GM18511 (cell line): ENCODE measurements at regions not wholly inside any gene's neighbourhood (a gene's known extent, or its start where the extent isn't known, plus 50 kb on each side); places are given as distances from the start of the nearest gene placed in this dataset.

Source experiments
- ATAC-seq: cut with Tn5 transposase; IDR thresholded peaks from one replicate; pipeline ENCODE4 v1.9.1; 2021; ENCODE audit warnings: mild to moderate bottlenecking, moderate library complexity; ENCODE audit not compliant: unreplicated experiment

GRCh38 chr18:41378598-41378997, 576.4 kb upstream of the PIK3C3 start:
- no peak for ATAC-seq

GRCh38 chr18:41373612-41374011, 581.4 kb upstream of the PIK3C3 start:
- ATAC-seq: no peak

GRCh38 chr18:41372046-41372665, 582.9 kb upstream of the PIK3C3 start:
- no peak for ATAC-seq

GRCh38 chr18:41371156-41372045, 583.6 kb upstream of the PIK3C3 start:
- ATAC-seq: no peak

GRCh38 chr18:41370740-41371139, 584.3 kb upstream of the PIK3C3 start:
- no peak for ATAC-seq

GRCh38 chr18:41357708-41358107, 597.3 kb upstream of the PIK3C3 start:
- no peak for ATAC-seq

GRCh38 chr18:41353777-41354528, 601.1 kb upstream of the PIK3C3 start:
- no peak for ATAC-seq

GRCh38 chr18:41351430-41351829, 603.6 kb upstream of the PIK3C3 start:
- no peak for ATAC-seq

- ATAC-seq: no peak
These were observed 608.0 kb upstream of the PIK3C3 start for GRCh38 chr18:41347057-41347456.

GRCh38 chr18:41343808-41344207, 611.2 kb upstream of the PIK3C3 start:
- no peak for ATAC-seq

- no peak for ATAC-seq
These were observed 616.7 kb upstream of the PIK3C3 start for GRCh38 chr18:41338341-41338740.

- no peak for ATAC-seq
These were observed 623.4 kb upstream of the PIK3C3 start for GRCh38 chr18:41331661-41332060.

GRCh38 chr18:41326311-41326710, 628.7 kb upstream of the PIK3C3 start:
- no peak for ATAC-seq

GRCh38 chr18:41324934-41325333, 630.1 kb upstream of the PIK3C3 start:
- ATAC-seq: no peak

- no peak for ATAC-seq
These were observed 630.8 kb upstream of the PIK3C3 start for GRCh38 chr18:41324020-41324791.

GRCh38 chr18:41323044-41323443, 632.0 kb upstream of the PIK3C3 start:
- no peak for ATAC-seq

GRCh38 chr18:41320100-41320499, 634.9 kb upstream of the PIK3C3 start:
- no peak for ATAC-seq

GRCh38 chr18:41315134-41315533, 639.9 kb upstream of the PIK3C3 start:
- no peak for ATAC-seq

GRCh38 chr18:41311571-41312547, 643.2 kb upstream of the PIK3C3 start:
- no peak for ATAC-seq

- no peak for ATAC-seq
These were observed 657.3 kb upstream of the PIK3C3 start for GRCh38 chr18:41297740-41298139.
